Endometrial microvascular endothelial cells (primary cell): ENCODE measurements at regions not wholly inside any gene's neighbourhood (a gene's known extent, or its start where the extent isn't known, plus 50 kb on each side); places are given as distances from the start of the nearest gene placed in this dataset.
"Not testable (repeated sequence)": the region's sequence is repeated elsewhere in the genome, so short reads cannot be mapped to it uniquely, and the experiment has no call there.

Source experiments
- in situ Hi-C: cut with HindIII; loops from 2 replicates; pipeline ENCODE4 v1.10.0; 2017; ENCODE audit warnings: low sequenced_read_pairs, low pct_unique_long_range_greater_than_20kb; ENCODE audit errors: inconsistent ontology term

DNA sequence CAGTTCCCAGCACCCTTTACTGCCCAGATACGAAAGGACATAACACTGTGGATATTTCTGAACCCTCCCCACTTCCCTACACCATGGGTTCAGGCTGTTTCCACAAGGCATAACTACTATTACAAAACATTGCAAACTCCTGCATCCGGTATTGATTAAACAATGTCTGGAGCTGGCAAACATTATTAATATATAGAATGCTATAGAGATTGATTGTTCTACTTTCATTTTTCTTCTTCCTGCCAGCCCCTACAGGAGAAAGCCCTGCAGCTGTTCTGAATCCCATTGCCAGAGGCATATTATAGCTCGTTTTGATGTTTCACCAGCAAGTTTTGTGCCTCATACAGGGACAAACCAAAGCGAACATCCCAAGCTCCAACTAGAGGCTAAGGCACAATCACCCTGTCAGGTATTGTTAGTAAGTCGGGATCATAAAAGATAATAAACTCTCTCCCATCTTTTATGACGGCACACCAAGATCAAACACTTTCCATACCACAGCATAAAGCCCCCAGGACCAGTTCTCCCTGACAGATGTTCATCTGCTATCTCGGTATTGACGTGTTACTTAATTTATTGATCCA, 331.1 kb upstream of the NT5E start:
- in situ Hi-C loops: no loop called here

- in situ Hi-C loops: no loop called here
These were observed 331.6 kb upstream of the NT5E start for GRCh38 chr6:85118233-85118632.

- in situ Hi-C loops: no loop called here
These were observed 333.4 kb upstream of the NT5E start for GRCh38 chr6:85116475-85116874.

DNA sequence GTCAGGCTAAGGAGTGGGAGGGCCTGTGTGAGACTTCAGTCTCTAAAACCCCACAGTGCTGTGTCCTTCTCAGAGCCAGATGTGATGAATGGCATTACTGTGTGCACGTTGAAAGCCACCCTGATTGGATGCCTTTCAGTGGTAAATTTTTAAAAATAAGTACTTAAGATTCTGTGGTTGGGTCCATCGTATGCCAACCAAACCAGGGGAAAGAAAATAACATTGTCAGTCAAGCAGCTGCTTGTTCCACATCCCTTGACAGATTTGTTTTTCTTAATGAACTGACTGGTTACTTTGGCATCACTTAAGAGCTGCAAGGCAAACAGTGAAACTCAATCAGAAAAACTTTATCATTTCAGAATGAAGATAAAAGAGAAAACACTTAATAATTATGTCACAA, 334.0 kb upstream of the NT5E start:
- in situ Hi-C loops: no loop called here

GRCh38 chr6:85115376-85115775, 334.5 kb upstream of the NT5E start:
- in situ Hi-C loops: no loop called here

DNA sequence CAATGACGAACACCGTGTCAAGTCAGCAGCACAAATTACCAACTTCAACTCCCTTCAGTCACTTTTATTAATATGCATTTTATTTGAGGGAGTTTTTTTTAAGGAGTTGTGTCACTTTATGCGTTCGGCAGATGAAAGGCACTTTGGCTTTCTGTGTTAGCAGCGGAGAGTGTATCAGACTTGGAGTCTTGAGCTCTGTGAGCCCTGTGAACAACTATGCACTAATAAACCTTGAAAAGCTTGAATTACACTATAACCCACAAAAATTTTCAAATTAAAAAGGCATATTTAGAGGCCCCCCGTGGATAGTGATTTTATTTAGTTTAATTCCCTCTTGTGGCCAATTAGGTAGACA, 335.3 kb upstream of the NT5E start:
- in situ Hi-C loops: no loop called here

DNA sequence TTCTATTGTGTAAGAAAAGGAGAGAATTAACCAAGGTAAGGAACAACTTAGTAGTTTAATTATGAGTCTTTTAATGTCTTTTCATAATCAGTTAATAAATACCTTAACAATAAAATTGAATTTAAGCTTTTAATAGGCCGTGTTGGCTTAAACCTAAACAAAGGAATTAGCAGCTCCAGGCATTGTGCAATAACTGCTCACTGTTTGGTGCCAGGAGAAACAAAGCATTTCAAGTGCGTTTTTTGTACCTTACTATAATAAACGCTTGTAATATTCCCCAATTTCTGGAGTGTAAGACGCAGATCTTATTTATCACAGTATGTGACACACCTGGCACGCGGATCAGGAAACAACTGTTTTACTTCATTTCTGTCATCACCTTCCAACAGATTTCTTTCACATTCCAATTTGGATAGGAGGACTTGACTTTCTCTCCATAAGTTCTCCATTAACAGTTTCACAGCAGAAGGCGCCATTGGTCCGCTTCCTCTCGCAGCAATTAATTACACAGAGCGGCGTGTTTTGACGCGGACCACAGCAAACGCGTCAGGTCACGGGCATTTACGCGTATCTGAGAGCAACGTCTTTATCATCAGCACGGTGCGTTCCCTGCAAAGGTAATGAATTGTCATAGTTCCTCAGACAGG, 335.8 kb upstream of the NT5E start:
- in situ Hi-C loops: no loop called here

DNA sequence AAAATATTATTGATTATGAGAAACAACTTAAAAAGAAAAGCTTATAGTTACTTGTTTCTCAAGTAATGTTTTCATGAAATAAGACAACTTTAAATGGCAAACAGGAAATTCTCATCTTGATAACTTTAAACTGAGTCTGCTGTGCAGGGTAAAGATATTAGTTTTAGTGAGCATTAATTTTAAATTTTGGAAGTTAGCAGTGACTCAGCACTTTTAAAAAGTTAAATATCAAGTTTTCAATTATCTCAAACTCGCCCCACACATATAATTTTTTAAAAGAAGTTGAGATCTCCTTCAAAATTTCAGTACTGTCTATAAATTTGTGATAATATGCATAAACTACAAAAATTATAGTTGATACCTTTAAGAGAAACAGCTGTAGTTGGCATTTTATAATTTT, 337.3 kb upstream of the NT5E start:
- in situ Hi-C loops: no loop called here

GRCh38 chr6:85111481-85112011, 338.3 kb upstream of the NT5E start:
- in situ Hi-C loops: no loop called here

GRCh38 chr6:85110943-85111342, 338.9 kb upstream of the NT5E start:
- in situ Hi-C loops: no loop called here

DNA sequence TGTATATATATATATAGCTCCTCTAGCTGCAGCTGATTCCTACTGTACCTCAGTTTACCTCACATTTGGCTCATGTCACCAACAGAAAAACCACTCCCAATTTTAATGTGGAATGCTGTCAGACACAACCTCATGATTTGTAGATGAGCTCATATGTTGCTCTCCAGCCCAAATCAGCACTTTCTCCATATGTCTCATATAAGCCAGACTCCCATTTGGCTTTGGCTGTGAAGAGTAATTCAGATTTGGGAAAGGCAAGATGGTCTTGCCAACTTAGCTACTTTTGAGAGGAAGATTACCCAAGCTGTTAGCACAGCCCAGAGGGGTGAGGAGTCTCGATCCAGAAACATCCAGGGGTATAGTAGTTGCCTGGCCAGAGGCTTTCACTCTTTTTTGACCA, 342.2 kb upstream of the NT5E start:
- in situ Hi-C loops: no loop called here

- in situ Hi-C loops: no loop called here
These were observed 332.6 kb upstream of the TBX18 start for GRCh38 chr6:85096976-85097375.

DNA sequence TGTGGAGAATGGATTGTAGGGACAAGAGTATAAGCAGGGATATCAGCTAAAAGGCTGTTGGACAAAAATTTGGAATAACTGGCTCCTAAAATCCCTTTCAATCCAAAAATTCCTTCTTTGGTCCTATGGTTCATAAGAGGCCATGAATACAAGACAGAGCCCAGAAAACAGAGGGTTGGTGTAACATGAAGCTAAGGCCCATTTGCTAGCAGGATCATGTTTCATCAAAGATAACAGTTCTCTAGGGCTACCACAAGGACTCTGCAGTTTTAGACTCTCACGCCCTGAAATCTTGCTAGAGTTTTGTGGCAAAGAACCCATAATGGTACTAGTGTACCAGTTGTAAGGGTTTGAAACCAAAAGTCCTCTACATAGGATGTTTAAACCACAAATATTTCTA, 327.8 kb upstream of the TBX18 start:
- in situ Hi-C loops: no loop called here

- in situ Hi-C loops: no loop called here
These were observed 324.9 kb upstream of the TBX18 start for GRCh38 chr6:85089255-85089654.

DNA sequence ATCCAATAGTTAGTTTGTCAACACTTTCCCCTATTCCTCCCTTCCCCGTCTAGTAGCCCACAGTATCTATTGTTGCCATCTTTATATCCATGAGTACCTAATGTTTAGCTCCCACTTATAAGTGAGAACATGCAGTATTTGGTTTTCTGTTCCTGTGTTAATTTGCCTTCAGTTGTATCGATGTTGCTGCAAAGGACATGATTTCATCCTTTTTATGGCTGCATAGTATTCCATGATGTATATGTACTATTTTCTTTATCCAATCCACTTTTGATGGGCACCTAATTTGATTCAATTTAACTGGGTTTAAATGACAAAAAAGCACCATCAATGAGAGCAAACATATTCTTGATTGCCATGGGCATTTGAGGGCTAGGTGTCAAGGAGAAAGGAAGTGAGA, 321.5 kb upstream of the TBX18 start:
- in situ Hi-C loops: no loop called here

- in situ Hi-C loops: no loop called here
These were observed 316.7 kb upstream of the TBX18 start for GRCh38 chr6:85081102-85081501.

DNA sequence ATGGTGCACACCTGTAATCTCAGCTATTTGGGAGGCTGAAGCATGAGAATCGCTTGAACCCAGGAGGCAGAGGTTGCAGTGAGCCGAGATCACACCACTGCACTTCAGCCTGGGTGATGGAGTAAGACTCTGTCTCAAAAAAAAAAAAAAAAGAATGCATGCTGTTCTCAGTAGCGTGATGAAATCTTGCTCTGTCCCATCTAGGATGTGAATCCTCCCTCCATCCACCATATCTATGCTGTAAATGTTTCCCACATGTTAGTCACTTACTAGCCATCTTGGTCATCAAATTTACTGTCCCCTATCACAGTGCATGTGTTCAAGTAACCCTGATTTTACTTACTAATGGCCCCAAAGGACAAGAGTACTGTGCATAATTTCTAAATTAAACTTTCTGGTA, 315.4 kb upstream of the TBX18 start:
- in situ Hi-C loops: no loop called here

GRCh38 chr6:85078058-85078457, 313.7 kb upstream of the TBX18 start:
- in situ Hi-C loops: no loop called here

DNA sequence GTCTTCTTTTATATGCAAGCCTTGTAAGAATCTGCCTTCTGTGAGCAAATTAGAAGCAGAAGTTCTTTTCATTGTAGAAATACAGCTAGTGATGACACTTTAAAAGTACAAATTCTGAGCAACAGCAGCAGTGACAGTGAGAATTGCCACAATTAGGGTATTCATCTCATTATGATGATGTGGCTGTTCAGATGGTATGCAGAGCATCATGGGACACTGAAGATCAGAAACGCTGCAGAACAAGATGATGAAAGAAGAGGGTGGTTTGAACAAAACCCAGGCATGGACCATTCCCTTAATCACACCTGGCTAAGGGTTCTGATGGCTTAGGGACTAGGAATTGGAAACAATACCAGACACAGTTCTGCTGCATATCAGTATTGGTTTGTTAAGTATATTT, 312.7 kb upstream of the TBX18 start:
- in situ Hi-C loops: no loop called here

DNA sequence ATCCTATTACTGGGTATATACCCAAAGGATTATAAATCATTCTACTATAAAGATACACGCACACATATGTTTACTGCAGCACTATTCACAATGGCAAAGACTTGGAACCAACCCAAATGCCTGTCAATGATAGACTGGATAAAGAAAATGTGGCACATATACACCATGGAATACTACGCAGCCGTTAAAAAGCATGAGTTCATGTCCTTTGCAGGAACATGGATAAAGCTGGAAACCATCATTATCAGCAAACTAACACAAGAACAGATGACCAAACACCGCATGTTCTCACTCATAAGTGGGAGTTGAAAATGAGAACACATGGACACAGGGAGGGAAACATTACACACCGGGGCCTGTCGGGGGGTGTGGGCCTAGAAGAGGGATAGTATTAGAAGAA, 307.4 kb upstream of the TBX18 start:
- in situ Hi-C loops: not testable (repeated sequence)

- in situ Hi-C loops: no loop called here
These were observed 305.2 kb upstream of the TBX18 start for GRCh38 chr6:85069577-85069976.
